ENCODE measurements at regions not wholly inside any gene's neighbourhood (a gene's known extent, or its start where the extent isn't known, plus 50 kb on each side); places are given as distances from the start of the nearest gene placed in this dataset.

- Histone ChIP-seq H3K27me3 (ENCODE audit: control insufficient read depth, insufficient read depth, low read length) (no peaks in the 10 kb centered on the region; the same call in 1 of the 2 replicates), H3K4me1 (ENCODE audit: control insufficient read depth, insufficient read depth, low read length) (no peaks in the 10 kb centered on the region), H3K27ac (ENCODE audit: low read depth, low read length) (no peak overlapping the region), H3K36me3 (ENCODE audit: control insufficient read depth, insufficient read depth, low read length) (no peaks in the 10 kb centered on the region), H3K9me3 (ENCODE audit: control insufficient read depth, insufficient read depth, low read length) (no peaks in the 10 kb centered on the region), H3K9ac (ENCODE audit: low read depth, low read length) (no peak overlapping the region), H3K4me3 (ENCODE audit: low read depth, low read length) (no peak overlapping the region)
These were observed 783.2 kb downstream of the RPA4 start for GRCh38 chrX:97666890-97667289.

DNA sequence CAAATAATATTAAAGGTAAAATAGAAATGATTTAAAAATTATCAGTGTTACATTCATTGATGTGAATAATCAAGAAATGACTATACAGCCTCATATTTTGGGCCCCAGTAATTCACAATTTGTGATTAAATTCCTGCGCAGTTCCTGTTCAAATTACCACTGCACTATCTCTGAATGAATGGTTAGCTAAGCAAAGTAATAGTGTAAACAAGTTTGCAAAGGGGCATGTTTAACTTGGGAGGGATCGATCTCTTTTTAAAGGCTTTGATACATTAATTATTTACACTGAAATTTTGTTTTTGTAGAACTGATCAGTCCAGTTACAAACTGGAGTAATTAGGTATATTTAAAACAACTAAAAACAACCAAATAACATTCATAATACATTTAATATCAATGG is 784.4 kb downstream of the RPA4 start:
- Histone ChIP-seq H3K36me3 (ENCODE audit: control insufficient read depth, insufficient read depth, low read length) (no peaks in the 10 kb centered on the region), H3K9ac (ENCODE audit: low read depth, low read length) (no peak overlapping the region), H3K4me3 (ENCODE audit: low read depth, low read length) (no peak overlapping the region), H3K9me3 (ENCODE audit: control insufficient read depth, insufficient read depth, low read length) (no peaks in the 10 kb centered on the region), H3K4me1 (ENCODE audit: control insufficient read depth, insufficient read depth, low read length) (no peaks in the 10 kb centered on the region), H3K27me3 (ENCODE audit: control insufficient read depth, insufficient read depth, low read length) (no peaks in the 10 kb centered on the region; the same call in 1 of the 2 replicates), H3K27ac (ENCODE audit: low read depth, low read length) (no peak overlapping the region)

- Histone ChIP-seq H3K27ac (ENCODE audit: low read depth, low read length) (no peak overlapping the region), H3K4me1 (ENCODE audit: control insufficient read depth, insufficient read depth, low read length) (no peaks in the 10 kb centered on the region), H3K36me3 (ENCODE audit: control insufficient read depth, insufficient read depth, low read length) (no peaks in the 10 kb centered on the region), H3K27me3 (ENCODE audit: control insufficient read depth, insufficient read depth, low read length) (no peaks in the 10 kb centered on the region; the same call in 1 of the 2 replicates), H3K9me3 (ENCODE audit: control insufficient read depth, insufficient read depth, low read length) (no peaks in the 10 kb centered on the region), H3K4me3 (ENCODE audit: low read depth, low read length) (no peak overlapping the region), H3K9ac (ENCODE audit: low read depth, low read length) (no peak overlapping the region)
These were observed 788.4 kb downstream of the RPA4 start for GRCh38 chrX:97672138-97672537.

- no peak overlapping the region for H3K4me3 ChIP-seq (ENCODE audit: low read depth, low read length)
- H3K9me3 ChIP-seq (ENCODE audit: control insufficient read depth, insufficient read depth, low read length) = no peaks in the 10 kb centered on the region
- no peak overlapping the region for H3K27ac ChIP-seq (ENCODE audit: low read depth, low read length)
- H3K36me3 ChIP-seq (ENCODE audit: control insufficient read depth, insufficient read depth, low read length) = no peaks in the 10 kb centered on the region
- no peak overlapping the region for H3K9ac ChIP-seq (ENCODE audit: low read depth, low read length)
- H3K4me1 ChIP-seq (ENCODE audit: control insufficient read depth, insufficient read depth, low read length) = no peaks in the 10 kb centered on the region
- H3K27me3 ChIP-seq (ENCODE audit: control insufficient read depth, insufficient read depth, low read length) = no peaks in the 10 kb centered on the region; the same call in 1 of the 2 replicates
These were observed 788.9 kb downstream of the RPA4 start for GRCh38 chrX:97672608-97673007.

DNA sequence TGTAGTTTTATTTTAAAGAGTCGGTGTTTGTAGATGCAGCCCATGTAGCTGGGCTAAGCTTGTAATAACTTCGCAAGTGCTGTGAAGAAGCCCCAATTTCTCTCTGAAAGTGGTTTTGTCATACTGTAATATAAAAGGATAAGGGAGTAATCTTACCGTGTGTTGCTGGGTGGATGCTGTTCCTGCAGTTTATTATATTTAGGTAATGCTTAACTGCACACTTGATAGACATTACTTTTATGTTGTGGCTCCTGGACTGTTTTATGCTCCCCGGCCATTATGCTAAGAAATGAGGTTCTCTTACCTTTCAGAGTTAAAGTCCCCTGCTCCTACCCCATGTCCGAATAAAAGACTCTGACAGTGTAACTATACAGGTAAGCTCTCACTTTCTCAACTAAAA is 789.4 kb downstream of the RPA4 start:
- H3K27ac ChIP-seq (ENCODE audit: low read depth, low read length) = no peak overlapping the region
- H3K4me1 ChIP-seq (ENCODE audit: control insufficient read depth, insufficient read depth, low read length) = no peaks in the 10 kb centered on the region
- H3K36me3 ChIP-seq (ENCODE audit: control insufficient read depth, insufficient read depth, low read length) = no peaks in the 10 kb centered on the region
- H3K4me3 ChIP-seq (ENCODE audit: low read depth, low read length) = no peak overlapping the region
- H3K27me3 ChIP-seq (ENCODE audit: control insufficient read depth, insufficient read depth, low read length) = no peaks in the 10 kb centered on the region; the same call in 1 of the 2 replicates
- H3K9me3 ChIP-seq (ENCODE audit: control insufficient read depth, insufficient read depth, low read length) = no peaks in the 10 kb centered on the region
- no peak overlapping the region for H3K9ac ChIP-seq (ENCODE audit: low read depth, low read length)

GRCh38 chrX:97682991-97683840 is 799.5 kb downstream of the RPA4 start:
- H3K4me3 ChIP-seq (ENCODE audit: low read depth, low read length) = no peak overlapping the region
- no peaks in the 10 kb centered on the region for H3K36me3 ChIP-seq (ENCODE audit: control insufficient read depth, insufficient read depth, low read length)
- no peaks in the 10 kb centered on the region for H3K27me3 ChIP-seq (ENCODE audit: control insufficient read depth, insufficient read depth, low read length)
- no peak overlapping the region for H3K27ac ChIP-seq (ENCODE audit: low read depth, low read length)
- no peak overlapping the region for H3K9ac ChIP-seq (ENCODE audit: low read depth, low read length)
- 0 out of 2 replicates have a peak, but pooled peaks cover 5% of the 10 kb centered on the region for H3K9me3 ChIP-seq (ENCODE audit: control insufficient read depth, insufficient read depth, low read length)
- peaks cover 24% of the 10 kb centered on the region for H3K4me1 ChIP-seq (ENCODE audit: control insufficient read depth, insufficient read depth, low read length)

GRCh38 chrX:97685753-97686152 is 802.0 kb downstream of the RPA4 start:
- Histone ChIP-seq H3K27ac (ENCODE audit: low read depth, low read length) (no peak overlapping the region), H3K4me3 (ENCODE audit: low read depth, low read length) (no peak overlapping the region), H3K36me3 (ENCODE audit: control insufficient read depth, insufficient read depth, low read length) (no peaks in the 10 kb centered on the region), H3K4me1 (ENCODE audit: control insufficient read depth, insufficient read depth, low read length) (peaks cover 24% of the 10 kb centered on the region), H3K9ac (ENCODE audit: low read depth, low read length) (no peak overlapping the region), H3K27me3 (ENCODE audit: control insufficient read depth, insufficient read depth, low read length) (no peaks in the 10 kb centered on the region), H3K9me3 (ENCODE audit: control insufficient read depth, insufficient read depth, low read length) (no peaks in the 10 kb centered on the region)

- no peaks in the 10 kb centered on the region for H3K36me3 ChIP-seq (ENCODE audit: control insufficient read depth, insufficient read depth, low read length)
- H3K4me3 ChIP-seq (ENCODE audit: low read depth, low read length) = no peak overlapping the region
- no peak overlapping the region for H3K9ac ChIP-seq (ENCODE audit: low read depth, low read length)
- no peaks in the 10 kb centered on the region for H3K27me3 ChIP-seq (ENCODE audit: control insufficient read depth, insufficient read depth, low read length)
- H3K4me1 ChIP-seq (ENCODE audit: control insufficient read depth, insufficient read depth, low read length) = peaks cover 43% of the 10 kb centered on the region
- H3K27ac ChIP-seq (ENCODE audit: low read depth, low read length) = peak overlapping the region; percentile 34
- no peaks in the 10 kb centered on the region for H3K9me3 ChIP-seq (ENCODE audit: control insufficient read depth, insufficient read depth, low read length)
These were observed 808.3 kb downstream of the RPA4 start for GRCh38 chrX:97691901-97692455.

DNA sequence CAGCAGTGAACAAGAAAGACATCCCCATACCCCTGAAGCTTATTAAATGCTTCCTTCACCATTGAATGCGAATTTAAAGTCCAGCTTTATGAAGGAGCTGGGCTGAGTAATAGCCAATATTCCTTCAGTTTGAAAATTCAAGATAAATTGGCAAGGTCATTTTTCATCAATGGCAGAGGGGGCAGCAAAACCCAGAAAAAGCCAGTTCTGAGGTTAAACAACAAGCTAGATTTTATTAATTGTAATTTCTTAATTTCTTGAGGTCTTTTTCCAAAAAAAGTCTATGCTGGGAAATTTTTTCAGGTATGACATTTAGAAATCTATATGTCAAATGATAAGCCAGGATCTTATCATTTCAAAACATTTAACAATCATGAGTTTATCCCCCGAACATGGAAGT is 808.9 kb downstream of the RPA4 start:
- no peak overlapping the region for H3K9ac ChIP-seq (ENCODE audit: low read depth, low read length)
- H3K36me3 ChIP-seq (ENCODE audit: control insufficient read depth, insufficient read depth, low read length) = no peaks in the 10 kb centered on the region
- no peaks in the 10 kb centered on the region for H3K27me3 ChIP-seq (ENCODE audit: control insufficient read depth, insufficient read depth, low read length)
- no peak overlapping the region for H3K4me3 ChIP-seq (ENCODE audit: low read depth, low read length)
- H3K4me1 ChIP-seq (ENCODE audit: control insufficient read depth, insufficient read depth, low read length) = peaks cover 38% of the 10 kb centered on the region
- H3K9me3 ChIP-seq (ENCODE audit: control insufficient read depth, insufficient read depth, low read length) = no peaks in the 10 kb centered on the region
- H3K27ac ChIP-seq (ENCODE audit: low read depth, low read length) = peak overlapping the region; percentile 34

DNA sequence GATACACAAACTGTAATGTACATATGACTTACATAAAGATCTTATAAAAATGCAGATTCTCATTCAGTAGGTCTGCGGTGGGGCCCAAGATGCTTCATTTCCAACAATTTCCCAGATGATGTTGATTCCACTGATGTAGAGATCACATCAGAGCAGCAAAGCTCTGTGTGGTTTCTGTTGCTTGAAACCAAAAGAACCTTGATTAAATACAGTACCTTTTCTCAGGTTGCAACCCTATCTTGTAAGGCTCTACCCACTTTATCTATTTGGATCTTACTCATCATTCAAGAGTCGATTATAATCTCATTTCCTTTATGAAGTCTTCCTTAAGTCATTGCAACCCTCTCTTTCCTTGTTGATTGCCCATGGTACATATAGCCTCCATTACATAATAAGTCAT is 816.8 kb downstream of the RPA4 start:
- no peak overlapping the region for H3K4me3 ChIP-seq (ENCODE audit: low read depth, low read length)
- H3K27me3 ChIP-seq (ENCODE audit: control insufficient read depth, insufficient read depth, low read length) = no peaks in the 10 kb centered on the region
- H3K4me1 ChIP-seq (ENCODE audit: control insufficient read depth, insufficient read depth, low read length) = peaks cover 5% of the 10 kb centered on the region
- H3K36me3 ChIP-seq (ENCODE audit: control insufficient read depth, insufficient read depth, low read length) = no peaks in the 10 kb centered on the region
- no peak overlapping the region for H3K9ac ChIP-seq (ENCODE audit: low read depth, low read length)
- H3K27ac ChIP-seq (ENCODE audit: low read depth, low read length) = no peak overlapping the region
- H3K9me3 ChIP-seq (ENCODE audit: control insufficient read depth, insufficient read depth, low read length) = no peaks in the 10 kb centered on the region

GRCh38 chrX:97704474-97704873 is 820.8 kb downstream of the RPA4 start:
- H3K4me1 ChIP-seq (ENCODE audit: control insufficient read depth, insufficient read depth, low read length) = no peaks in the 10 kb centered on the region
- H3K9ac ChIP-seq (ENCODE audit: low read depth, low read length) = no peak overlapping the region
- H3K27ac ChIP-seq (ENCODE audit: low read depth, low read length) = no peak overlapping the region
- no peaks in the 10 kb centered on the region for H3K27me3 ChIP-seq (ENCODE audit: control insufficient read depth, insufficient read depth, low read length)
- no peaks in the 10 kb centered on the region for H3K9me3 ChIP-seq (ENCODE audit: control insufficient read depth, insufficient read depth, low read length)
- no peaks in the 10 kb centered on the region for H3K36me3 ChIP-seq (ENCODE audit: control insufficient read depth, insufficient read depth, low read length)
- H3K4me3 ChIP-seq (ENCODE audit: low read depth, low read length) = no peak overlapping the region
